GM23338 (cell line): ENCODE measurements at regions not wholly inside any gene's neighbourhood (a gene's known extent, or its start where the extent isn't known, plus 50 kb on each side); places are given as distances from the start of the nearest gene placed in this dataset.
A peak's percentile ranks its signal among the peaks of the same experiment; 100 is the strongest.

Source experiments
- ATAC-seq: fragments of 200-7000 bp; cut with Tn5 transposase; 3 replicates; pipeline ENCODE4 v1.9.1; 2020
- DNase-seq: peaks from one replicate; pipeline ENCODE4 v3.0.0-alpha.2; 2015; ENCODE audit warnings: low spot score
- H2AFZ ChIP-seq: fragments of 200-600 bp; sonication (generic); 2 replicates; pipeline ENCODE4 v1.8.0; 2016; ENCODE audit warnings: antibody characterized with exemption, mild to moderate bottlenecking, moderate library complexity
- H3F3A ChIP-seq: fragments of 200-600 bp; sonication (generic); replicated peaks from 2 replicates; pipeline ENCODE4 v1.8.0; 2017; ENCODE audit warnings: antibody characterized with exemption, mixed run types, low read depth
- H3K27ac ChIP-seq: fragments of 200-600 bp; sonication (generic); 2 replicates; pipeline ENCODE4 v1.6.1; 2016; ENCODE audit warnings: low read depth
- H3K27me3 ChIP-seq: fragments of 200-600 bp; sonication (generic); 2 replicates; pipeline ENCODE4 v1.8.0; 2016; ENCODE audit warnings: mild to moderate bottlenecking, mixed run types, moderate library complexity; ENCODE audit not compliant: insufficient read depth
- H3K36me3 ChIP-seq: fragments of 200-600 bp; sonication (generic); 2 replicates; pipeline ENCODE4 v1.8.0; 2016; ENCODE audit warnings: mild to moderate bottlenecking; ENCODE audit not compliant: insufficient read depth
- H3K4me1 ChIP-seq: fragments of 200-600 bp; sonication (generic); 2 replicates; pipeline ENCODE4 v1.8.0; 2016; ENCODE audit warnings: mild to moderate bottlenecking, moderate library complexity; ENCODE audit not compliant: insufficient read depth
- H3K4me2 ChIP-seq: fragments of 200-600 bp; sonication (generic); 2 replicates; pipeline ENCODE4 v1.7.1; 2017; ENCODE audit warnings: mixed run types
- H3K4me3 ChIP-seq: fragments of 200-600 bp; sonication (generic); 2 replicates; pipeline ENCODE4 v1.6.1; 2016; ENCODE audit warnings: mixed run types
- H3K79me2 ChIP-seq: fragments of 200-600 bp; sonication (generic); replicated peaks from 2 replicates; pipeline ENCODE4 v1.8.0; 2017; ENCODE audit warnings: mild to moderate bottlenecking; ENCODE audit not compliant: insufficient read depth
- H3K9me2 ChIP-seq: fragments of 200-600 bp; sonication (generic); 2 replicates; pipeline ENCODE4 v1.8.0; 2017; ENCODE audit not compliant: insufficient read depth
- H4K20me1 ChIP-seq: fragments of 200-600 bp; sonication (generic); replicated peaks from 2 replicates; pipeline ENCODE4 v1.8.0; 2017; ENCODE audit warnings: mild to moderate bottlenecking; ENCODE audit not compliant: insufficient read depth
- H3K27ac Mint-ChIP-seq: 2 replicates; pipeline ENCODE4 v1.8.0; 2020; ENCODE audit warnings: inconsistent platforms, mild to moderate bottlenecking, moderate library complexity, mixed read lengths
- H3K27me3 Mint-ChIP-seq: 3 replicates; pipeline ENCODE4 v1.8.0; 2022; ENCODE audit warnings: low read depth, mild to moderate bottlenecking, moderate library complexity, mixed read lengths, inconsistent platforms; ENCODE audit not compliant: insufficient read depth, poor library complexity
- H3K36me3 Mint-ChIP-seq: 3 replicates; pipeline ENCODE4 v1.8.0; 2021; ENCODE audit warnings: low read depth, mild to moderate bottlenecking, inconsistent platforms, moderate library complexity, mixed read lengths
- H3K4me1 Mint-ChIP-seq: 3 replicates; pipeline ENCODE4 v1.8.0; 2020; ENCODE audit warnings: mild to moderate bottlenecking, inconsistent platforms, mixed read lengths
- H3K4me3 Mint-ChIP-seq: 3 replicates; pipeline ENCODE4 v1.8.0; 2021; ENCODE audit warnings: moderate library complexity, mild to moderate bottlenecking, inconsistent platforms, mixed read lengths
- H3K9me3 Mint-ChIP-seq: 3 replicates; pipeline ENCODE4 v1.8.0; 2020; ENCODE audit warnings: moderate library complexity, mild to moderate bottlenecking, inconsistent platforms, mixed read lengths
- CREB1 ChIP-seq: fragments of 250-450 bp; sonication (Bioruptor Pico); IDR thresholded peaks from 2 replicates; pipeline ENCODE4 v1.5.0; 2020; ENCODE audit warnings: low read depth, mild to moderate bottlenecking, moderate library complexity
- EZH2 ChIP-seq: fragments of 200-600 bp; sonication (generic); IDR thresholded peaks from one replicate; pipeline ENCODE4 v1.8.0; 2017; ENCODE audit warnings: antibody characterized with exemption, mild to moderate bottlenecking, low read depth; ENCODE audit not compliant: unreplicated experiment
- TF ChIP-seq, protein P1 (sequence below), 2 experiments: fragments of 200-600 bp in 1 of 2; sonication (generic) in 1 of 2; conservative IDR thresholded peaks; 2 replicates each; pipeline versions ENCODE4 v1.5.1 to v1.6.1; 2016 to 2017; ENCODE audit warnings: antibody characterized with exemption in 2 of 2, low read depth in 2 of 2, mild to moderate bottlenecking in 2 of 2, moderate library complexity in 1 of 2
- TF ChIP-seq, protein P2 (sequence below): IDR thresholded peaks from one replicate; pipeline ENCODE4 v1.6.1; 2018; ENCODE audit warnings: antibody characterized with exemption; ENCODE audit not compliant: unreplicated experiment
- TF ChIP-seq, protein P3 (sequence below): fragments of 250-450 bp; sonication (Bioruptor Pico); IDR thresholded peaks from 2 replicates; pipeline ENCODE4 v1.5.0; 2020; ENCODE audit warnings: mild to moderate bottlenecking, moderate library complexity

DNA sequence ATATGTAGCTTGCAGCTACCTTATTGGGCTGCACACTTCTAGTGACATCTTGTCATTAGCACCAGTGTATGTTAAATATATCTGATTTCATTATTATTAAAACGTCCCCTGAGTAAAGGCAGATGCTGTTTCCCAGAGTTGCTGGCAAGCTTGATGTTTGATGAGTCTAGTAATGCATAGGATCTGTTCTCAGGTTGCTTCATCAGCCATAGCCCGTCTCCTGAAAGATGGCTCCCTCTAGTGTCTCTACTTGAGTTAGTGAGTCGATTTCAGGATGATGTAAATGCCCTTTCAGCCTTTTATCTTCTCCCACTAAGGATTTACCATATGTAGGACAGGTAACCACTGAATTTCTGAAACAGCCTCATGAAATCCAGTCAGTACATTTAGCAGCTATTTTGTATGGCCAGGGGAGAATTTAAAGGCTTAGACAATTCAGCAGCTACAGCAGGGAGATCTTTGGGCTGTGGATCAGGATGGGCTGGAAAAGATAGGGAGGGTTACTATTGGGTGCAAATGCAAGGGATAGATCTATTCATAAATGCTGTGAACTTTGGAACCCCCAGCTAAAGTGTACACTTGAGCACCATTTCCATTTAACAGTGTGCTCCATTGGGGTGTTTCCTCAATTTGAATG lies 376.3 kb downstream of the CNTNAP4 start:
- no peak overlapping the region for H3K4me3 ChIP-seq
- TF ChIP-seq, protein P1, sequence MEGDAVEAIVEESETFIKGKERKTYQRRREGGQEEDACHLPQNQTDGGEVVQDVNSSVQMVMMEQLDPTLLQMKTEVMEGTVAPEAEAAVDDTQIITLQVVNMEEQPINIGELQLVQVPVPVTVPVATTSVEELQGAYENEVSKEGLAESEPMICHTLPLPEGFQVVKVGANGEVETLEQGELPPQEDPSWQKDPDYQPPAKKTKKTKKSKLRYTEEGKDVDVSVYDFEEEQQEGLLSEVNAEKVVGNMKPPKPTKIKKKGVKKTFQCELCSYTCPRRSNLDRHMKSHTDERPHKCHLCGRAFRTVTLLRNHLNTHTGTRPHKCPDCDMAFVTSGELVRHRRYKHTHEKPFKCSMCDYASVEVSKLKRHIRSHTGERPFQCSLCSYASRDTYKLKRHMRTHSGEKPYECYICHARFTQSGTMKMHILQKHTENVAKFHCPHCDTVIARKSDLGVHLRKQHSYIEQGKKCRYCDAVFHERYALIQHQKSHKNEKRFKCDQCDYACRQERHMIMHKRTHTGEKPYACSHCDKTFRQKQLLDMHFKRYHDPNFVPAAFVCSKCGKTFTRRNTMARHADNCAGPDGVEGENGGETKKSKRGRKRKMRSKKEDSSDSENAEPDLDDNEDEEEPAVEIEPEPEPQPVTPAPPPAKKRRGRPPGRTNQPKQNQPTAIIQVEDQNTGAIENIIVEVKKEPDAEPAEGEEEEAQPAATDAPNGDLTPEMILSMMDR (conservative IDR thresholded peaks at IDR 0.05; ENCODE audit: low read depth in 2 of 2), result peak; percentile 76 to 93
- TF ChIP-seq, protein P2, sequence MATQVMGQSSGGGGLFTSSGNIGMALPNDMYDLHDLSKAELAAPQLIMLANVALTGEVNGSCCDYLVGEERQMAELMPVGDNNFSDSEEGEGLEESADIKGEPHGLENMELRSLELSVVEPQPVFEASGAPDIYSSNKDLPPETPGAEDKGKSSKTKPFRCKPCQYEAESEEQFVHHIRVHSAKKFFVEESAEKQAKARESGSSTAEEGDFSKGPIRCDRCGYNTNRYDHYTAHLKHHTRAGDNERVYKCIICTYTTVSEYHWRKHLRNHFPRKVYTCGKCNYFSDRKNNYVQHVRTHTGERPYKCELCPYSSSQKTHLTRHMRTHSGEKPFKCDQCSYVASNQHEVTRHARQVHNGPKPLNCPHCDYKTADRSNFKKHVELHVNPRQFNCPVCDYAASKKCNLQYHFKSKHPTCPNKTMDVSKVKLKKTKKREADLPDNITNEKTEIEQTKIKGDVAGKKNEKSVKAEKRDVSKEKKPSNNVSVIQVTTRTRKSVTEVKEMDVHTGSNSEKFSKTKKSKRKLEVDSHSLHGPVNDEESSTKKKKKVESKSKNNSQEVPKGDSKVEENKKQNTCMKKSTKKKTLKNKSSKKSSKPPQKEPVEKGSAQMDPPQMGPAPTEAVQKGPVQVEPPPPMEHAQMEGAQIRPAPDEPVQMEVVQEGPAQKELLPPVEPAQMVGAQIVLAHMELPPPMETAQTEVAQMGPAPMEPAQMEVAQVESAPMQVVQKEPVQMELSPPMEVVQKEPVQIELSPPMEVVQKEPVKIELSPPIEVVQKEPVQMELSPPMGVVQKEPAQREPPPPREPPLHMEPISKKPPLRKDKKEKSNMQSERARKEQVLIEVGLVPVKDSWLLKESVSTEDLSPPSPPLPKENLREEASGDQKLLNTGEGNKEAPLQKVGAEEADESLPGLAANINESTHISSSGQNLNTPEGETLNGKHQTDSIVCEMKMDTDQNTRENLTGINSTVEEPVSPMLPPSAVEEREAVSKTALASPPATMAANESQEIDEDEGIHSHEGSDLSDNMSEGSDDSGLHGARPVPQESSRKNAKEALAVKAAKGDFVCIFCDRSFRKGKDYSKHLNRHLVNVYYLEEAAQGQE, result no peak
- Mint-ChIP-seq H3K36me3 (no peaks in the 10 kb centered on the region; the same call in 2 of the 3 replicates), H3K4me3 (no peak overlapping the region), H3K4me1 (no peaks in the 10 kb centered on the region), H3K27me3 (no peaks in the 10 kb centered on the region), H3K27ac (no peak overlapping the region), H3K9me3 (peaks cover 65% of the 10 kb centered on the region)
- H3K4me2 ChIP-seq, result no peak overlapping the region
- no peaks in the 10 kb centered on the region for H3K79me2 ChIP-seq
- no peaks in the 10 kb centered on the region for H3K9me2 ChIP-seq
- no peaks in the 10 kb centered on the region for H3F3A ChIP-seq
- DNase-seq (peak; percentile 86), ATAC-seq (peak; percentile 64)
- H3K27me3 ChIP-seq, result no peaks in the 10 kb centered on the region
- no peak overlapping the region for H2AFZ ChIP-seq
- no peak overlapping the region for H3K27ac ChIP-seq
- H4K20me1 ChIP-seq, result no peaks in the 10 kb centered on the region
- no peaks in the 10 kb centered on the region for H3K4me1 ChIP-seq
- H3K36me3 ChIP-seq, result no peaks in the 10 kb centered on the region

DNA sequence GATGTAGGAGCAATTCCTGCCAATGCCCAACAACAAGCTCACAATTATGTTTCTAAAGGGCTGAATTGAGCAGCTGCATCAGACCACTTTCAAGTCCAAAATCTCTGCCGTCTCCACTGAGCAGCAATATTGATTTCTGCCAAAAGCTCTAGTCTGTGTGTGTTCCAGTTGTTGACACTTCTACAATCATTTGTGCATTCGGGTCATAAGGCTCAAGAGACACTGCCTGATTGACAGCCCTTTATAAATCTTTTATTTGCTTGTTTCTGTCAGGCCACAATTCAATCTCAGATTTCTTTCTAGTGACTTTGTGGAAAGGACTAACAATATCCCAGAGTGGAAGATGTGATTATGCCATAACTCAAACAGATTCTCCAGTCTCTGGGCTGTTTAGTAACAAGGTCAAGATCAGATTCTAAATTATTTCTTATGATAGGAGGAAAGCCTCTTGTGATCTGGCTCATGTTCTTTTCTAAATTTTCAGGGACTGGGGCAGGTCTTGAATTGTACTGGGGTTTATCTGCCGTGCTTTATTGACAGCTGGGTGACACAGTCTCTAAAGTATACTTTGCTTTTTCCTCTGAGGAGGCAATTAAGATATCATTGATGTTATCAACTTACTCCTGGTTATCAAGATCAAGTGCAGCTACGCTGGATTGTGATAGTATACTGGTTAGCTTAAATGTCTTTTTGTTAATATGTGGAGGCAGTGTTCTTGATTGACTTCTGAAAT lies 377.1 kb downstream of the CNTNAP4 start:
- H2AFZ ChIP-seq, result no peak overlapping the region
- H3K36me3 Mint-ChIP-seq, result no peaks in the 10 kb centered on the region; the same call in 2 of the 3 replicates
- H3K9me2 ChIP-seq, result no peaks in the 10 kb centered on the region
- DNase-seq, result no peak
- no peaks in the 10 kb centered on the region for H3F3A ChIP-seq
- H3K4me1 Mint-ChIP-seq, result no peaks in the 10 kb centered on the region
- H3K27me3 Mint-ChIP-seq, result no peaks in the 10 kb centered on the region
- H3K4me3 Mint-ChIP-seq, result no peak overlapping the region
- no peaks in the 10 kb centered on the region for H3K79me2 ChIP-seq
- no peak overlapping the region for H3K27ac Mint-ChIP-seq
- H3K4me1 ChIP-seq, result no peaks in the 10 kb centered on the region
- no peaks in the 10 kb centered on the region for H4K20me1 ChIP-seq
- H3K4me3 ChIP-seq, result no peak overlapping the region
- H3K27ac ChIP-seq, result no peak overlapping the region
- peaks cover 61% of the 10 kb centered on the region for H3K9me3 Mint-ChIP-seq
- ATAC-seq, result no peak
- no peaks in the 10 kb centered on the region for H3K27me3 ChIP-seq
- H3K36me3 ChIP-seq, result no peaks in the 10 kb centered on the region
- no peak overlapping the region for H3K4me2 ChIP-seq
- TF ChIP-seq, protein P1 (conservative IDR thresholded peaks at IDR 0.05; ENCODE audit: low read depth in 2 of 2), result no peak
- TF ChIP-seq CREB1 (CRISPR knock-in tag) (no peak), EZH2 (no peak)
- TF ChIP-seq, protein P3, sequence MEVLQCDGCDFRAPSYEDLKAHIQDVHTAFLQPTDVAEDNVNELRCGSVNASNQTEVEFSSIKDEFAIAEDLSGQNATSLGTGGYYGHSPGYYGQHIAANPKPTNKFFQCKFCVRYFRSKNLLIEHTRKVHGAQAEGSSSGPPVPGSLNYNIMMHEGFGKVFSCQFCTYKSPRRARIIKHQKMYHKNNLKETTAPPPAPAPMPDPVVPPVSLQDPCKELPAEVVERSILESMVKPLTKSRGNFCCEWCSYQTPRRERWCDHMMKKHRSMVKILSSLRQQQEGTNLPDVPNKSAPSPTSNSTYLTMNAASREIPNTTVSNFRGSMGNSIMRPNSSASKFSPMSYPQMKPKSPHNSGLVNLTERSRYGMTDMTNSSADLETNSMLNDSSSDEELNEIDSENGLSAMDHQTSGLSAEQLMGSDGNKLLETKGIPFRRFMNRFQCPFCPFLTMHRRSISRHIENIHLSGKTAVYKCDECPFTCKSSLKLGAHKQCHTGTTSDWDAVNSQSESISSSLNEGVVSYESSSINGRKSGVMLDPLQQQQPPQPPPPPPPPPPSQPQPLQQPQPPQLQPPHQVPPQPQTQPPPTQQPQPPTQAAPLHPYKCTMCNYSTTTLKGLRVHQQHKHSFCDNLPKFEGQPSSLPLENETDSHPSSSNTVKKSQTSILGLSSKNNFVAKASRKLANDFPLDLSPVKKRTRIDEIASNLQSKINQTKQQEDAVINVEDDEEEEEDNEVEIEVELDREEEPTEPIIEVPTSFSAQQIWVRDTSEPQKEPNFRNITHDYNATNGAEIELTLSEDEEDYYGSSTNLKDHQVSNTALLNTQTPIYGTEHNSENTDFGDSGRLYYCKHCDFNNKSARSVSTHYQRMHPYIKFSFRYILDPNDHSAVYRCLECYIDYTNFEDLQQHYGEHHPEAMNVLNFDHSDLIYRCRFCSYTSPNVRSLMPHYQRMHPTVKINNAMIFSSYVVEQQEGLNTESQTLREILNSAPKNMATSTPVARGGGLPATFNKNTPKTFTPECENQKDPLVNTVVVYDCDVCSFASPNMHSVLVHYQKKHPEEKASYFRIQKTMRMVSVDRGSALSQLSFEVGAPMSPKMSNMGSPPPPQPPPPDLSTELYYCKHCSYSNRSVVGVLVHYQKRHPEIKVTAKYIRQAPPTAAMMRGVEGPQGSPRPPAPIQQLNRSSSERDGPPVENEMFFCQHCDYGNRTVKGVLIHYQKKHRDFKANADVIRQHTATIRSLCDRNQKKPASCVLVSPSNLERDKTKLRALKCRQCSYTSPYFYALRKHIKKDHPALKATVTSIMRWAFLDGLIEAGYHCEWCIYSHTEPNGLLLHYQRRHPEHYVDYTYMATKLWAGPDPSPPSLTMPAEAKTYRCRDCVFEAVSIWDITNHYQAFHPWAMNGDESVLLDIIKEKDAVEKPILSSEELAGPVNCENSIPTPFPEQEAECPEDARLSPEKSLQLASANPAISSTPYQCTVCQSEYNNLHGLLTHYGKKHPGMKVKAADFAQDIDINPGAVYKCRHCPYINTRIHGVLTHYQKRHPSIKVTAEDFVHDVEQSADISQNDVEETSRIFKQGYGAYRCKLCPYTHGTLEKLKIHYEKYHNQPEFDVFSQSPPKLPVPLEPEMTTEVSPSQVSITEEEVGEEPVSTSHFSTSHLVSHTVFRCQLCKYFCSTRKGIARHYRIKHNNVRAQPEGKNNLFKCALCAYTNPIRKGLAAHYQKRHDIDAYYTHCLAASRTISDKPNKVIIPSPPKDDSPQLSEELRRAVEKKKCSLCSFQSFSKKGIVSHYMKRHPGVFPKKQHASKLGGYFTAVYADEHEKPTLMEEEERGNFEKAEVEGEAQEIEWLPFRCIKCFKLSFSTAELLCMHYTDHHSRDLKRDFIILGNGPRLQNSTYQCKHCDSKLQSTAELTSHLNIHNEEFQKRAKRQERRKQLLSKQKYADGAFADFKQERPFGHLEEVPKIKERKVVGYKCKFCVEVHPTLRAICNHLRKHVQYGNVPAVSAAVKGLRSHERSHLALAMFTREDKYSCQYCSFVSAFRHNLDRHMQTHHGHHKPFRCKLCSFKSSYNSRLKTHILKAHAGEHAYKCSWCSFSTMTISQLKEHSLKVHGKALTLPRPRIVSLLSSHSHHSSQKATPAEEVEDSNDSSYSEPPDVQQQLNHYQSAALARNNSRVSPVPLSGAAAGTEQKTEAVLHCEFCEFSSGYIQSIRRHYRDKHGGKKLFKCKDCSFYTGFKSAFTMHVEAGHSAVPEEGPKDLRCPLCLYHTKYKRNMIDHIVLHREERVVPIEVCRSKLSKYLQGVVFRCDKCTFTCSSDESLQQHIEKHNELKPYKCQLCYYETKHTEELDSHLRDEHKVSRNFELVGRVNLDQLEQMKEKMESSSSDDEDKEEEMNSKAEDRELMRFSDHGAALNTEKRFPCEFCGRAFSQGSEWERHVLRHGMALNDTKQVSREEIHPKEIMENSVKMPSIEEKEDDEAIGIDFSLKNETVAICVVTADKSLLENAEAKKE (CRISPR knock-in tag), result no peak
